ENCODE measurements at regions not wholly inside any gene's neighbourhood (a gene's known extent, or its start where the extent isn't known, plus 50 kb on each side); places are given as distances from the start of the nearest gene placed in this dataset.

DNA sequence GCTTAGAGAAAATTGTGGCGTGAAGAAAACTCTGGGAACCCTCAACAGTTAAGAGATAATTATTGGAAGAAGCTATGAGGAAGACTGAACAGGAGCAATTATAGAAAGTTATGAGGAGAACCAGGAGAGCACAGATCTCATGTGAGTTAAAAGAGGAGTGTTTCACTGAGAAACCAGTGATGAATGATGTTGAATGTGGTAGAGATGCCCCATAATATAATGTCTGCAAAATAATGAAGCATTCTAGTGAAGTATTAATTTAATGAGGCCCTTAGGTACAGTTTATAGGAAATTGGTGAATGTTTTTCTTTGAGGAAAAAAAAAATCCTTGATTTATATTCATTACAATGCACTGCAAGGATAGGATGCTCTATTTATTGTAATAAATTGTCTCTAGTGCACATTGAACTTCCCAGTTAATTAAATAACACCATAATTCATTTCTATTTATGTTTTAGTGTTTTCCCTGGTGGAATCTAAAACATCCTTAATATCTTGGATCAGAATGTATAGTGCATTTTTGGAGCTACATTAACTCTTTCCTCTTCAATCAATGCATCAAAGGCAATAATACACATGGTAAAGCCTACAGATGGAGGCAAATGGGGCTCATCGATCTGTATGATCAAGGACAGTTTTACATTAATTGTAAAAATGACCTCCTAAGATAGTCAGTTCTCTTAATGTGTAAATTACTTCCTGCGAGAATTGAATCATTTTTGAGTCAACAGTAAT, 91.4 kb upstream of the EYS start:
- TF ChIP-seq, protein P1, sequence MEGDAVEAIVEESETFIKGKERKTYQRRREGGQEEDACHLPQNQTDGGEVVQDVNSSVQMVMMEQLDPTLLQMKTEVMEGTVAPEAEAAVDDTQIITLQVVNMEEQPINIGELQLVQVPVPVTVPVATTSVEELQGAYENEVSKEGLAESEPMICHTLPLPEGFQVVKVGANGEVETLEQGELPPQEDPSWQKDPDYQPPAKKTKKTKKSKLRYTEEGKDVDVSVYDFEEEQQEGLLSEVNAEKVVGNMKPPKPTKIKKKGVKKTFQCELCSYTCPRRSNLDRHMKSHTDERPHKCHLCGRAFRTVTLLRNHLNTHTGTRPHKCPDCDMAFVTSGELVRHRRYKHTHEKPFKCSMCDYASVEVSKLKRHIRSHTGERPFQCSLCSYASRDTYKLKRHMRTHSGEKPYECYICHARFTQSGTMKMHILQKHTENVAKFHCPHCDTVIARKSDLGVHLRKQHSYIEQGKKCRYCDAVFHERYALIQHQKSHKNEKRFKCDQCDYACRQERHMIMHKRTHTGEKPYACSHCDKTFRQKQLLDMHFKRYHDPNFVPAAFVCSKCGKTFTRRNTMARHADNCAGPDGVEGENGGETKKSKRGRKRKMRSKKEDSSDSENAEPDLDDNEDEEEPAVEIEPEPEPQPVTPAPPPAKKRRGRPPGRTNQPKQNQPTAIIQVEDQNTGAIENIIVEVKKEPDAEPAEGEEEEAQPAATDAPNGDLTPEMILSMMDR (IDR thresholded peaks at IDR 0.05; ENCODE audit: borderline replicate concordance, extremely low read depth, low read length, poor library complexity, severe bottlenecking): no peak
- TF ChIP-seq EZH2 (IDR thresholded peaks at IDR 0.05; ENCODE audit: borderline replicate concordance, low read depth, low read length, severe bottlenecking): no peak
